ENCODE measurements at regions not wholly inside any gene's neighbourhood (a gene's known extent, or its start where the extent isn't known, plus 50 kb on each side); places are given as distances from the start of the nearest gene placed in this dataset.

DNA sequence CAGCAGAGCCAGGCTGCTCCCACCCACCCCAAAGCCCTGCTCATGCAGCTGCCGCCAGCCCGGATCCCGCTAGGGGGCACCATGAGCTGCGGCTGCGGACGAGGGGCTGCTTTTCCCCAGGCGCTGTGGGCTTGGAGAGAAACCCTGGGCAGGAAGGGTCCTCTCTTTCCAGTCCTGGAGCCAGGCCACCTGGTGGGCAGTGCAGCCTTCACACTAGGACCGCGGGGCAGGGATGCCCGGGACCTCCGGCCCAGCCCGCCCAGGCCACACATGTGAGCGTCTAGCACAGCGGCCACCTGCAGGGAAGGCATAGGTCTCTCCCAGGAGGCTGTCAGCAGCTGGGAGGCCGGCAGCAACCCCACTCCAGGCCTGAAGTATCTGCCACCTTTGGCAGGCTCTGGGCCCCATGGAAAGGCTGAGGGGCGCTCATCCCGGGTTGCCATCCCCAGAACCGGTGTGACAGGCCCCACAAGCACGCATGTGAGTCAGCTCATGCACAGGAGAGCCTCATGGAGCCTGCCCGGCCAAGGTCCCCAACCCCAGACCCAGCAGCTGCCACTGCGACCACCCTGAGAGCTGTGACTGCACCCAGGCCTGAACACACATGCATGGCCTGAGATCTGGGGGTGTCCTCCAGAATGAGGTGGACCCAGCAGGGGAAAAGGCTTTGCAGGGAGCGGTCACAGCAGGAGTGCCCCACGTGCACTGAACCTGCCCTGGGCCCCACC lies 280.0 kb upstream of the RTL1 start:
- Histone ChIP-seq H3K36me3 (no peaks in the 10 kb centered on the region), H3K4me3 (no peak overlapping the region), H3K27me3 (replicated peaks; ENCODE audit: insufficient read depth) (no peaks in the 10 kb centered on the region), H3K9me3 (no peaks in the 10 kb centered on the region), H3K4me1 (replicated peaks) (no peaks in the 10 kb centered on the region), H3K27ac (no peak overlapping the region)
- intact Hi-C loops (cut with DNase I) = no loop called here
- 35% methylated on average over 16 of the region's 23 CpGs for WGBS
- TF ChIP-seq POLR2A (IDR thresholded peaks at IDR 0.05) = no peak
- TF ChIP-seq, protein P1, sequence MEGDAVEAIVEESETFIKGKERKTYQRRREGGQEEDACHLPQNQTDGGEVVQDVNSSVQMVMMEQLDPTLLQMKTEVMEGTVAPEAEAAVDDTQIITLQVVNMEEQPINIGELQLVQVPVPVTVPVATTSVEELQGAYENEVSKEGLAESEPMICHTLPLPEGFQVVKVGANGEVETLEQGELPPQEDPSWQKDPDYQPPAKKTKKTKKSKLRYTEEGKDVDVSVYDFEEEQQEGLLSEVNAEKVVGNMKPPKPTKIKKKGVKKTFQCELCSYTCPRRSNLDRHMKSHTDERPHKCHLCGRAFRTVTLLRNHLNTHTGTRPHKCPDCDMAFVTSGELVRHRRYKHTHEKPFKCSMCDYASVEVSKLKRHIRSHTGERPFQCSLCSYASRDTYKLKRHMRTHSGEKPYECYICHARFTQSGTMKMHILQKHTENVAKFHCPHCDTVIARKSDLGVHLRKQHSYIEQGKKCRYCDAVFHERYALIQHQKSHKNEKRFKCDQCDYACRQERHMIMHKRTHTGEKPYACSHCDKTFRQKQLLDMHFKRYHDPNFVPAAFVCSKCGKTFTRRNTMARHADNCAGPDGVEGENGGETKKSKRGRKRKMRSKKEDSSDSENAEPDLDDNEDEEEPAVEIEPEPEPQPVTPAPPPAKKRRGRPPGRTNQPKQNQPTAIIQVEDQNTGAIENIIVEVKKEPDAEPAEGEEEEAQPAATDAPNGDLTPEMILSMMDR (IDR thresholded peaks at IDR 0.05) = peak in 3 of 4 experiments; percentile 40 to 54 (median 49)
- DNase-seq (ENCODE audit: low spot score) = no peak

DNA sequence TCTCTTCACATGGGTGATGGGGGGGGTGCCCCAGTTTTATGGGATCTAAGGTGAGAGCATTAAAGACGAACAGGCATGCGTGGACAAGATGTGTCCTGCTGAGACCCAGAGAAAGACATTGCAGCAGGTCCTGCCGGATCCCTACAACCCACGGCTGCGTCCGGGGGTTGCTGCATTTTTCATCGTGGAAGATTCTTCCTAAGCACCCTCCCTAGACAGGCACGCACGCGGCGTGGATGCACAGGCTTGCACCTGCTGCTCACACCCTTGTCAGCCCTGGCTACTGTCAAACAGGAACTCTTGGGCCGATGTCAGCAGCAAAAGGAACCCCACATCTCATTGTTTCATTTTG lies 280.6 kb upstream of the RTL1 start:
- 56% methylated on average over 12 of the region's 12 CpGs for WGBS
- intact Hi-C loops (cut with DNase I) = no loop called here
- Histone ChIP-seq H3K27me3 (replicated peaks; ENCODE audit: insufficient read depth) (no peaks in the 10 kb centered on the region), H3K9me3 (no peaks in the 10 kb centered on the region), H3K36me3 (no peaks in the 10 kb centered on the region), H3K27ac (no peak overlapping the region), H3K4me3 (no peak overlapping the region), H3K4me1 (replicated peaks) (no peaks in the 10 kb centered on the region)
- DNase-seq (ENCODE audit: low spot score) = no peak
- TF ChIP-seq POLR2AphosphoS5 (IDR thresholded peaks at IDR 0.05) = no peak
- TF ChIP-seq POLR2A (IDR thresholded peaks at IDR 0.05) = no peak
- TF ChIP-seq, protein P1 (IDR thresholded peaks at IDR 0.05) = no peak

DNA sequence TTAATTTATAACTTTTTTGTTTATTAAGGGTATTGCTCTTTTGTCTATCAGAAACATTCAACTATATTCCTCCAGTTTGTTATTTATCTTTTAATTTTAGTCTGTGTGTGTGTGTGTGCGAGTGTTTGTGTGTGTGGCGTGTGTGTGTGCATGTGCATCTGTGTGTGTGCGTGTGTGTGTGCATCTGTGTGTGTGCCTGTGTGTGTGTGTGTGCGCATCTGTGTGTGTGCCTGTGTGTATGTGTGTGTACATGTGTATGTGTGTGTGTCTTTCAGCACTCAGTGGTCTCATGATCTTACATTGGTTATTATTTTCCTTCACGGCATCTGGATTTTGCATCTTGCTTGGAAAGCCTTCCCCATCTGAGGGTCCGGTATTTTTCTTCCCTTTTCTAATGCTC lies 281.1 kb upstream of the RTL1 start:
- Histone ChIP-seq H3K4me1 (replicated peaks) (no peaks in the 10 kb centered on the region), H3K36me3 (no peaks in the 10 kb centered on the region), H3K27me3 (replicated peaks; ENCODE audit: insufficient read depth) (no peaks in the 10 kb centered on the region), H3K4me3 (no peak overlapping the region), H3K27ac (no peak overlapping the region), H3K9me3 (no peaks in the 10 kb centered on the region)
- intact Hi-C loops (cut with DNase I) = no loop called here
- no peak for DNase-seq (ENCODE audit: low spot score)
- TF ChIP-seq POLR2AphosphoS5 (IDR thresholded peaks at IDR 0.05) (no peak), POLR2A (IDR thresholded peaks at IDR 0.05) (no peak)
- TF ChIP-seq, protein P1 (IDR thresholded peaks at IDR 0.05) = no peak
- WGBS = 81% methylated on average over 6 of the region's 6 CpGs

DNA sequence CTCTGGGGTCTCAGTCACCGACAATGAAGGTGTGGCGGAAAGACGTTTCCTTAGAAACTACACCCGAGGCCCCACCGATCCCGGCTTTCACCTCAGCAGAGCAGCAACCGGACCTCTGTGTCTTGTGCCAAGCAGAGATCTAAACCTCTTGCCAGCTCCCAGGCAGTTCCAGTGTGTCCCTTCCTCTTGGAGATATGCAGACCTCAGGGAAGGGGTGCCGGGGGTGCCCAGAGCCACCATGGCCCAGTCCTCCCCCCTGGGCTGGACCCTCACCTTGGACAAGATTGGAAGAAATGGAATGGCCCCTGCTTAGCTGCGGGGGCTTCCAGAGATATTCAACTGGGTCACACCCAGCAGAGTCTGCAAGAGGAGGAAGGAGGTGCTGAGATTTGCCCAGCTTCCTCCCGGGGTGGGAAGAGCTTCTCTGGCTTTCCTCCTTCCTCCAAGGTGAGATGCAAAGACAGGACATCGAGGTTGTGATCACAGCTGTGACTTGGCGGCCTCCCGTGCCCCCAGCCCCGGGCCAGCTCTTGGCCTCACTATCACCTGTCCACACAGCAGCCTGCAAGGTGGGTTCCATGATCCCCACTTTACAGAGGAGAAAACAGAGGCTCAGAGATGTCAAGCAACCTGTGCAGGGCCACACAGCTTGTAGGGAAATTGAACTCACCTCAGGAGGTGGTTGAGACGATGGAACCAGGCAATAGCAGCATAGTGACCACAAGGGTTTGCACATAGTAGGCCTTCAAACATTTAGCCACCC lies 281.7 kb upstream of the RTL1 start:
- H3K4me1 ChIP-seq (replicated peaks) = no peaks in the 10 kb centered on the region
- no peaks in the 10 kb centered on the region for H3K36me3 ChIP-seq
- 85% methylated on average over 15 of the region's 15 CpGs for WGBS
- intact Hi-C loops (cut with DNase I) = no loop called here
- H3K27ac ChIP-seq = no peak overlapping the region
- TF ChIP-seq, protein P1 (IDR thresholded peaks at IDR 0.05) = no peak
- TF ChIP-seq POLR2AphosphoS5 (IDR thresholded peaks at IDR 0.05) = no peak
- TF ChIP-seq POLR2A (IDR thresholded peaks at IDR 0.05) = no peak
- no peaks in the 10 kb centered on the region for H3K9me3 ChIP-seq
- no peak for DNase-seq (ENCODE audit: low spot score)
- no peaks in the 10 kb centered on the region for H3K27me3 ChIP-seq (replicated peaks; ENCODE audit: insufficient read depth)
- no peak overlapping the region for H3K4me3 ChIP-seq

DNA sequence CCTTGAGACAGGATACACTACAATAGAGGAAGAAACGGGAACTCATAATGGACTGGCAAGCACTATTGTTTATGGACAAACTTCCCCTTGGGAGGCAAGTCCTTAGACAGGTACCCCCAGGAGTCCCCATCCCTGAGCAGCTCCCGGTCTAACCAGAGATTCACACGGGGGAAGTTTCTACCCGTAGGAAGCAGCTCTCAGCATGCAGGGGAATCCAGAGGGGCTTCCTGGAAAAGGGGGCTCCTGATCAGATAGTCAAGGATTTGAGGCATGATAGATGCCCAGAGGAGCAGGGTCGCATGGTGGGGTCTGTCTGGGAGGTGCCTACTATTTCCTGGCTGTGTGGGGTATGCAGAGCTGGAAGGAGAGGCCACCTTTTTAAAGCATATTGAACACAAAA lies 282.4 kb upstream of the RTL1 start:
- Histone ChIP-seq H3K27me3 (replicated peaks; ENCODE audit: insufficient read depth) (no peaks in the 10 kb centered on the region), H3K36me3 (no peaks in the 10 kb centered on the region), H3K4me3 (no peak overlapping the region), H3K27ac (no peak overlapping the region), H3K4me1 (replicated peaks) (no peaks in the 10 kb centered on the region), H3K9me3 (no peaks in the 10 kb centered on the region)
- WGBS = 72% methylated on average over 5 of the region's 5 CpGs
- no peak for DNase-seq (ENCODE audit: low spot score)
- TF ChIP-seq POLR2A (IDR thresholded peaks at IDR 0.05) = no peak
- TF ChIP-seq POLR2AphosphoS5 (IDR thresholded peaks at IDR 0.05) = no peak
- TF ChIP-seq, protein P1 (IDR thresholded peaks at IDR 0.05) = no peak
- intact Hi-C loops (cut with DNase I) = no loop called here

Measured in prostate gland (tissue), 2 donors.